GM23248 (cell line): ENCODE measurements at regions not wholly inside any gene's neighbourhood (a gene's known extent, or its start where the extent isn't known, plus 50 kb on each side); places are given as distances from the start of the nearest gene placed in this dataset.

ENCODE experiments used
- EZH2 ChIP-seq: fragments of 200-600 bp; sonication (generic); IDR thresholded peaks from 2 replicates; pipeline ENCODE4 v1.6.1; 2018; ENCODE audit warnings: antibody characterized with exemption, mild to moderate bottlenecking; ENCODE audit not compliant: insufficient read depth, poor library complexity, severe bottlenecking
- EZH2phosphoT487 ChIP-seq: fragments of 200-600 bp; sonication (generic); IDR thresholded peaks from 2 replicates; pipeline ENCODE4 v1.6.1; 2018; ENCODE audit warnings: antibody characterized with exemption, moderate library complexity, mild to moderate bottlenecking, low read depth; ENCODE audit not compliant: insufficient read depth

DNA sequence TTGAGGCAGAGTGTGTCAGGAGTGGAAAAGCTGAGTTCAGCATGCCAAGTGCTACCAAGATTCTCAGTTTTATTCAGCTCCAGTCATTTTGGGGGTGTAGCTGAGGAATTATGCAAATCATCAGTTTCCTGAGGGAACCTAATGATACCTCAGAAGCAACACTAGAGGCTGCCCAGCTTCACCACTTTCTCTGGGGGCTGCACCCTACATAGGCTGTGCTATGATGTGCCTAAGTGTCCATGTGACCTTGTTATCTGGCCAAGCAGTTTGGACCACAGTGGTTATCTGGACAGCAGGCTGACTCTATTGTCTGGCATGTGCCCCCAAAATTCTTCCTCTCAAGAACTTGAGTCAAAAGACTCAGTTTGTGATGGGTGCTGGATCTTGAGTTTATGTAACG is 374.6 kb upstream of the SYNCRIP start:
- TF ChIP-seq EZH2 (no peak), EZH2phosphoT487 (no peak)
